ENCODE measurements at regions not wholly inside any gene's neighbourhood (a gene's known extent, or its start where the extent isn't known, plus 50 kb on each side); places are given as distances from the start of the nearest gene placed in this dataset.

DNA sequence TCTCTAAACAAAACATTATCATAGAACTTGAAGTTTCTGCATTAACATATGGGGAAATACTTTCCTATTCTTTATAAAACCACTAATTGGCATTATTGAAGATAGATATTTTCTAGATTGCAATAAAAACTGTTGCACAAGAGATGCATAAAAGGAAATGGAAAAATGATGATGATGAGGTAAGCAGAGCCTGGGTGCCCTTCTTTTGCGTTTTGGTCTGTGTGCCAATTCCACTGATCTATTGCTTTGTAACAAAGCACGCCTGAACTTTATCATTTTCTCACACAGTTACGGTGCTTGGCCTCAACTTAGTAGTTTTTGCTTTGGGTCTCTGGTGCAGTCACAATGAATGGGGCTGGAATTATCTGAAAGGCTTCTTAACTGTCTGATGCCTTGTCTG lies 450.5 kb downstream of the MAFB start:
- H3K4me1 ChIP-seq (ENCODE audit: insufficient read depth), result no peaks in the 10 kb centered on the region
- WGBS, 3 donors, result 50 to 72% (median 63%) methylated on average over 3 of the region's 3 CpGs
- no peaks in the 10 kb centered on the region for H3K36me3 ChIP-seq
- DNase-seq, result no peak
- intact Hi-C loops (cut with DNase I), result no loop called here
- TF ChIP-seq POLR2A (IDR thresholded peaks at IDR 0.05), result no peak
- TF ChIP-seq EP300 (IDR thresholded peaks at IDR 0.05), result no peak
- TF ChIP-seq, protein P1, sequence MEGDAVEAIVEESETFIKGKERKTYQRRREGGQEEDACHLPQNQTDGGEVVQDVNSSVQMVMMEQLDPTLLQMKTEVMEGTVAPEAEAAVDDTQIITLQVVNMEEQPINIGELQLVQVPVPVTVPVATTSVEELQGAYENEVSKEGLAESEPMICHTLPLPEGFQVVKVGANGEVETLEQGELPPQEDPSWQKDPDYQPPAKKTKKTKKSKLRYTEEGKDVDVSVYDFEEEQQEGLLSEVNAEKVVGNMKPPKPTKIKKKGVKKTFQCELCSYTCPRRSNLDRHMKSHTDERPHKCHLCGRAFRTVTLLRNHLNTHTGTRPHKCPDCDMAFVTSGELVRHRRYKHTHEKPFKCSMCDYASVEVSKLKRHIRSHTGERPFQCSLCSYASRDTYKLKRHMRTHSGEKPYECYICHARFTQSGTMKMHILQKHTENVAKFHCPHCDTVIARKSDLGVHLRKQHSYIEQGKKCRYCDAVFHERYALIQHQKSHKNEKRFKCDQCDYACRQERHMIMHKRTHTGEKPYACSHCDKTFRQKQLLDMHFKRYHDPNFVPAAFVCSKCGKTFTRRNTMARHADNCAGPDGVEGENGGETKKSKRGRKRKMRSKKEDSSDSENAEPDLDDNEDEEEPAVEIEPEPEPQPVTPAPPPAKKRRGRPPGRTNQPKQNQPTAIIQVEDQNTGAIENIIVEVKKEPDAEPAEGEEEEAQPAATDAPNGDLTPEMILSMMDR (IDR thresholded peaks at IDR 0.05), result no peak
- no peak overlapping the region for H3K27ac ChIP-seq
- no peaks in the 10 kb centered on the region for H3K27me3 ChIP-seq
- H3K9me3 ChIP-seq, result no peaks in the 10 kb centered on the region
- H3K4me3 ChIP-seq, result no peak overlapping the region

DNA sequence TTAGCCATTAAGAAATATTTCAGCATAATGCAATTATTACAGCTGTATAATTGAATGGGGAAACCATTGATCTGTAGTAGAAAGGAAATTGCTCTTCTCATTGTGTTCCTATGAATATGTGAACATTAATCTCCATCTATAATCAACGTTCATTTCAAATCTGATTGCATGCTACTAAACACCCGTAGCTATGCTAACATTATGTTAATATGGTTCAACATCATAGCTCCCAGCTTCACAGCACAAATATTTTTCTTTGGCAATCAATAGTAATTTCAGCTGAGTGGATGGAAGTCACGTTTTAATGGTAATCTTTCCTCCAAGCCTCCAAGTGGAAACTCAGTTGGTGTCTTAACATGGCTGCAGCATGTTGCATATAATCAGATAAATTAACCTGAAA lies 454.4 kb downstream of the MAFB start:
- intact Hi-C loops (cut with DNase I), result no loop called here
- Histone ChIP-seq H3K4me1 (ENCODE audit: insufficient read depth) (no peaks in the 10 kb centered on the region), H3K27ac (no peak overlapping the region), H3K36me3 (no peaks in the 10 kb centered on the region), H3K4me3 (no peak overlapping the region), H3K27me3 (no peaks in the 10 kb centered on the region), H3K9me3 (no peaks in the 10 kb centered on the region)
- no peak for TF ChIP-seq EP300 (IDR thresholded peaks at IDR 0.05)
- TF ChIP-seq POLR2A (IDR thresholded peaks at IDR 0.05), result no peak
- TF ChIP-seq, protein P1 (IDR thresholded peaks at IDR 0.05), result no peak
- 69 to 77% (median 74%) methylated on average over 3 of the region's 3 CpGs for WGBS, 3 donors
- DNase-seq, result no peak

DNA sequence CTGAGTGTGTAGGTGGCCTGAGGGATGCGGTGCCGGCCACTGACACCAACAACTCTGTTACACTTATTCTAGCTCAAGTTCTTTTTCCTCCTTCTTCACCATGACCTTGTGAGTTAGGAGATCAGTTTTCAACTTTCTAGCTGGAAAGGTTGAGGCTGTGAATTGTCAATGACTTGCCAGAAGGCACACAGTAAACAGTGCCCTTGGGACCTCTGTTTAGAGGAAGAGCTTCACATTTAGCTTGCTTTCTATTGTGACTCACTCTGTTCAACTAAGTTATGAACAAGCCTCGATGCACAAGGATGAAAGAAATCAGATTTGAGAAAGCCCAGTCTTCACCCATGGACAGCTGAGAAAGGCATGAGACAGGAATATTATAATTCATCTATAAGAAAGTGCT lies 455.6 kb downstream of the MAFB start:
- no peaks in the 10 kb centered on the region for H3K36me3 ChIP-seq
- WGBS, 3 donors, result 56 to 66% (median 60%) methylated on average over 3 of the region's 3 CpGs
- H3K27ac ChIP-seq, result no peak overlapping the region
- H3K27me3 ChIP-seq, result no peaks in the 10 kb centered on the region
- no peaks in the 10 kb centered on the region for H3K9me3 ChIP-seq
- no peaks in the 10 kb centered on the region for H3K4me1 ChIP-seq (ENCODE audit: insufficient read depth)
- no peak overlapping the region for H3K4me3 ChIP-seq
- DNase-seq, result no peak
- intact Hi-C loops (cut with DNase I), result no loop called here
- TF ChIP-seq EP300 (IDR thresholded peaks at IDR 0.05) (no peak), POLR2A (IDR thresholded peaks at IDR 0.05) (no peak)
- TF ChIP-seq, protein P1 (IDR thresholded peaks at IDR 0.05), result no peak

DNA sequence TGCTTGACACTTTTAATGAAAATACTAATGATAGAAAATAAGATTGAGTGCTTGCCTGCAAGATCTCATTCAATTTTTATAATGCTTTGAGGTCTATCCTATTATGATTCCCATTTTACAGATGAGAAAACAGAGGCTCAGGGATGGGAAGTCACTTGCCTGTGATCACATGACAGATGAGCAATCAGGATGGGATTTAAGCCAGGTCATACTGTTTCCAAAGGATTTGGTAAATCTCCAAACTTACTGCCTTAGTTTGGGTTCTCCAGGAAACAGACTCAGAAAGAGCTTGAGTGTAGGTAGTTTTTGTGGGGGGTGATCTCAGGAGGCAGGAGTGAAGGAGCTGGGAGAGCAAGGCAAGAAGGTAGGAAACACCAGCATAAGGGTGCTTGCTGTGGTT lies 456.3 kb downstream of the MAFB start:
- no peaks in the 10 kb centered on the region for H3K27me3 ChIP-seq
- H3K27ac ChIP-seq, result no peak overlapping the region
- intact Hi-C loops (cut with DNase I), result no loop called here
- no peak for DNase-seq
- H3K4me3 ChIP-seq, result no peak overlapping the region
- TF ChIP-seq POLR2A (IDR thresholded peaks at IDR 0.05), result no peak
- no peak for TF ChIP-seq EP300 (IDR thresholded peaks at IDR 0.05)
- TF ChIP-seq, protein P1 (IDR thresholded peaks at IDR 0.05), result no peak
- H3K36me3 ChIP-seq, result no peaks in the 10 kb centered on the region
- H3K9me3 ChIP-seq, result no peaks in the 10 kb centered on the region
- no peaks in the 10 kb centered on the region for H3K4me1 ChIP-seq (ENCODE audit: insufficient read depth)

DNA sequence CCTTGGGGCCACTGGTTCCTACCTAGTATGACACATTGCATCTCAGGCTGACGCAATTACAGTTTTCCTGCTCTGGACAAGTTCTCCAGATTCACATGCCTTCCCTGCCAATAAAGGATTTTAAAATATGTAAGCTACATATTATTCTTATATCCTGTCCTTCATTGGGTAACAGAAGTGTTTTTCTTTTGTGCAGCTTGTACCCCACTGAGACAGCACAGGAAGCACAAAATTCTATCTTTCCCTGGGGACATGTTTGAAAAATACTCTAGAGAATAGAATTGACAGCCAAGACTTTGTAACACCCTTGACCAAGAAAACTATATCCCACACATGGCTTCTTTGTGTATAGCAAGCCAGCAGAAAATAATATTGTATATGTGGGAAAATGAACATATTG lies 456.8 kb downstream of the MAFB start:
- Histone ChIP-seq H3K36me3 (no peaks in the 10 kb centered on the region), H3K4me3 (no peak overlapping the region)
- TF ChIP-seq POLR2A (IDR thresholded peaks at IDR 0.05) (no peak), EP300 (IDR thresholded peaks at IDR 0.05) (no peak)
- TF ChIP-seq, protein P1 (IDR thresholded peaks at IDR 0.05), result no peak

More for the DNA sequence above, 456.8 kb downstream of the MAFB start:
- intact Hi-C loops (cut with DNase I), result no loop called here
- H3K27me3 ChIP-seq, result no peaks in the 10 kb centered on the region
- H3K9me3 ChIP-seq, result no peaks in the 10 kb centered on the region
- no peak for DNase-seq
- no peaks in the 10 kb centered on the region for H3K4me1 ChIP-seq (ENCODE audit: insufficient read depth)
- WGBS, 3 donors, result 67 to 80% (median 78%) methylated on average over 1 of the region's 1 CpG
- no peak overlapping the region for H3K27ac ChIP-seq

All from ovary (tissue), 7 donors.